SIG-M5 treated with dmso at 0.1 percent for 504 hours (cell line): ENCODE measurements at regions not wholly inside any gene's neighbourhood (a gene's known extent, or its start where the extent isn't known, plus 50 kb on each side); places are given as distances from the start of the nearest gene placed in this dataset.

Experiments used
- DNase-seq: peaks from one replicate; lab custom pipeline; 2025; ENCODE audit not compliant: unreplicated experiment; lab: John Stamatoyannopoulos, UW

DNA sequence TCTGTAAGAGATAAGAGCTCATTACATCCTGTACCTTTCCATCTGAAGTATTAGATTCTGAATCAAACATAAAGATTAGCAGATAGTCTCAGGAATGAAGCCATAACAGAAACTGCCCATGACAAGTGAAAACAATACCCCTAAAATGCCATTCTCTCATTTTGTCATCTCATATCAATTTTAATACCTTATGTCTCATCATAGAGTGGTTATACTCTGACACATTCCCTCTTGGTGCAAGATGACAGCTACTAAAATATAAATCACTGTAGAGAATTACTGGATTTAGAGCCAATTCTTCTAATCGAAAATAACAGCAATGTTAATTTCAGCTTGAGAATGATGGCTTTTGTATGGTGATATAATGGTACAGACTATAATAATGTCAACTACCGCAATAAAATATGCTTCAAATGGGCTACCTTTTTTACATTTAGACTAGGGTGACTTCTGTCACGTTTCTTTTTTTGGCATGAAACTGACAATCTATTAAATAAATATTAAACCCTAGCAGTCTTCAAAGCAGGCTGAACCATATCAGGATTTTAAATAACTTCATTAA lies 125.1 kb upstream of the ITGA4 start:
- DNase-seq = no peak

DNA sequence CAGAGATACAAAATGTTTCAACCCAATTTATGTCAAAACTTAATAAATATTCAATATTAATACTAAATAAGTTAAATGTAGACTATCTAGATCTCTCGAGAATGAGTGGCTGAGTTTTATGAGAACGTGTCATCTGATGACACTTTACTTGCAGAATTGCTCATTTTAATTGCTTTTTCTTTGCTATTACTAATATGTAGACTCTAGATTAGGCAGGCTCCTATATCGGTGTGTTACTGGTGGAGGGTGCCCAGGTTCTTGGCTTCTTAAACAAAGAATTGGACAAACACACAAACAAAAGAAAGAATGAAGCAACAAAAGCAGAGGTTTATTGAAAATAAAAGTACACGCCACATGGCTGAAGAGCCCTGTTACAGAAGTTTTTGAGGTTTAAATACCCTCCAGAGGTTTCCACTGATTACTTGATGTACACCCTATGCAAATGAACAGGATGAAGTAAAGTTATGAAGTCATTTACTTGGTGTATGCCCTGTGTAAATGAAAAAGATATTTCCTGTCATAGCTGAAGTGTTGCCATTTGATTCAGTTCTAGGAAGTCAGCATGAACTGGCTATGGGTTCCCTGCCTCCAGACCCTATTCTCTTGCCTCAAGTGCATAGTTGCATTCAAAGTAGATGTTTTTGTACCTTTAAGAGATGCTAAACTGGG lies 122.9 kb upstream of the ITGA4 start:
- DNase-seq = no peak

GRCh38 chr2:181340891-181341290 lies 116.3 kb upstream of the ITGA4 start:
- peak; percentile 9 for DNase-seq

GRCh38 chr2:181341855-181342600 lies 115.2 kb upstream of the ITGA4 start:
- no peak for DNase-seq

DNA sequence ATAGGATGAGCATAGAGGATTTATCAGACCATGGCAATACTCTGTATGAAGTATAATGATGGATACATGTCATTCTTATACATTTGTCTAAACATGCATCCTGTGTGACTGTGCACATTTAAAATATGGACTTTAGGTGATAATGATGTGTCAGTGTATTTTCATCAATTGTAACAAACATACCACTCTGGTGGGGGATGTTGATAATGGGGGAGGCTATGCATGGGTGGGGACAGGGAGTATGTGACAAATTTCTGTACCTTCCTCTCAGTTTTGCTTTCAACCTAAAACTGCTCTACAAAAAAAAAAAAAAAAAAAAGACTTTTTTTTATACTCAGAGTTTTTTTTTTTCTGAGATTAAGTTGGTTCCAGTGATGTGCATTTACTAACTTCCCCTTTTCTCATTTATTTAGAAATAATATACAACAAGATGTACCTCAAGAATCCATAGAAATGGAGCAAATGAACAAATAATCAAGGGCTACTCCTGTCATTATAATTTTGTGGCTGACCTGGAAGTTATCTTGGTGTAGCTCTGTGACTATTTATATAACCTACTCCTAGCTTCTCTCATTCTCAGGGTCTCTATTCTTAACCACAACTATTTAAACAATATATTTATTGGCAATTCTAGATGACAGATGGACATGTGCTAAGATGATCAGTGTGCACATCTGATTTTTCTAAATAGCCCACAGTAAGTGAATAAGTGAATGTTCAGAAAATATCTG lies 108.9 kb upstream of the ITGA4 start:
- DNase-seq = no peak

- DNase-seq = peak; percentile 70
Measured at GRCh38 chr2:181352158-181352557, 105.0 kb upstream of the ITGA4 start.

GRCh38 chr2:181354626-181355025 lies 102.6 kb upstream of the ITGA4 start:
- DNase-seq = peak; percentile 60

DNA sequence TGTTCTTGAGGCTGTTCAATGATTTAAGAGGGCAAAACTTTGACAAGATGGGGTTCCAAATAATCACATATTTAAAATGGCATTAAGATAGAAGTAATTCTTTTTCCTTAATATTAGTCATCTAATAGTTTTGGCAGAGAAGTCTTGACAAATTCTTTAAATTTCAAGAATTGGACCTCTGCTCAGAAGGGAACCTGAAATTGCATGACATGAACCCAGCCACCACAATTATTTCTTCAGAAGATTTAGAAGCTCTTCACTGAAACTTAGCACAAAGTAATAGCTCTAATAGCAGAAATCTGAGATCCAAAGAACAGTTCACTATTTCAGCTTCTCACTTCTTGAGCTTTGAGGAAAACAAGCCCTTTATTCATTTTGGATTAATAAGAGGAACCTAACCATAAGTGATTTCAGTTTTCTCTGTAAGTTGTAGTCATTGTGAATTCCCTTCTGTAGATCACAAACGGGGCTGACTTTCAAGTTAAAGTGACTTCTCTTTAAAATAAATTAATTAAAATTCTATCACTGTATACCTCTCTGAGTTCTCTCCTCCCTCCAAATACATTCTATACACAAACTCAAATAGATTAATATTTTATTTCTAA lies 100.6 kb upstream of the ITGA4 start:
- DNase-seq = no peak

DNA sequence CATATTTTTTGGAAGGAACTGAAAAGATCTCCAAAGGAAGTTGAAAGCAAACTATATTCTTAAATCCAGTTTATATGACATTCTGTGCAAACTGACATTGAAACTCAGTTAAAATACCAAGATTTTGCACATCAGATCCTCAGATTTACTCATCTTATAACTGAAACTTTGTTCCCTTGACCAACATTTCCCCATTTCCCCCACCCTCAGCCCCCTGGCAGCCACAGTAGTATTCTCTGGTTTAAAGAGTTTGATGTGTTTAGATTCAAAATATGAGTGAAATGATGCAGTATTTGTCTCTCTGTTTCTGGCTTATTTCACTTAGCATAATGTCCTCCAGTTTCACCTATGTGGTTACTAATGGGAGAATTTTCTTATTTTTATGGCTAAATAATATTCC lies 99.2 kb upstream of the ITGA4 start:
- no peak for DNase-seq

GRCh38 chr2:181362561-181362960 lies 94.6 kb upstream of the ITGA4 start:
- no peak for DNase-seq

GRCh38 chr2:181363164-181363563 lies 94.0 kb upstream of the ITGA4 start:
- DNase-seq = peak; percentile 75

GRCh38 chr2:181364492-181365170 lies 92.6 kb upstream of the ITGA4 start:
- DNase-seq = peak; percentile 11

DNA sequence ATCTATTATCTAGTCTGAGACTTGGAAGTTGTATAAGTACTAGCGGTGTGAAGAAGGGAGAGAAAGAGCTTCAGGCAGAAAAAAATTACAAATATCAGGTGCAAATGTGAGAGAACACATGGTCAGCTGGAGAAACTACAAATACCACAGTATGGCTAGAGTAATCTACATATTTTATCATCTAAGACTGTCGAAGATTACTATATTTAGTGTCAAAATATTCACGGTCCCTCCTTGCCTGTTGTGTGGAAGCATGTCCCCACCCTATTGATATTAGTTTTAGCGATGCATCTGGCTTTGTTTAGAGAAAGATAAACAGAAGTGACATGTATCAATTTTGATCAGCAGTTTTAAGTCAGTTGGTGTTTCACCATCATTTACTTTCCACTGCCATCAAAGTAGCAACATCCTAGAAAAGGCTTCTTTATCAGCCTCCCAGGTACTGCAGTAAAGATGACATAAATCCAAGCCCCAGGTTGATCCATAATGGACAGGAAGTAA lies 90.5 kb upstream of the ITGA4 start:
- no peak for DNase-seq

DNA sequence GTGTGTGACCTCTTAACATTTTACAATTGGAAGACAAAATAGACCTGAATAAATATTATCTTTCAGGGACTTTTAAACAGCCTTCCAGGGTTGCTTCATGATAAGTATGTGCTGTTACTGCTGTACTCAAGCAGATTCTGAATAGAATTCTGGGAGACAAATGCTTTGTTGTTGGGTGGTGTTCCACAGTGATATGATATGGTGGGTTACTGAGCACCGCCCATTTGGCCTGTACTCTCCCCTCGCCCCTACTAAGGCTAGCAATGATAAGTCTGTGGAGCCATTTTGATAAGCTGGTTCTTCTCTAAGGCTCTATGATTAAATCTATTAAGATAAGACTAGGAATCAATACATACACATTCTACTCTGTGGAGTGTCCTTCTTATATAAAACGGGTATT lies 89.8 kb upstream of the ITGA4 start:
- no peak for DNase-seq

GRCh38 chr2:181367906-181368435 lies 89.2 kb upstream of the ITGA4 start:
- no peak for DNase-seq

DNA sequence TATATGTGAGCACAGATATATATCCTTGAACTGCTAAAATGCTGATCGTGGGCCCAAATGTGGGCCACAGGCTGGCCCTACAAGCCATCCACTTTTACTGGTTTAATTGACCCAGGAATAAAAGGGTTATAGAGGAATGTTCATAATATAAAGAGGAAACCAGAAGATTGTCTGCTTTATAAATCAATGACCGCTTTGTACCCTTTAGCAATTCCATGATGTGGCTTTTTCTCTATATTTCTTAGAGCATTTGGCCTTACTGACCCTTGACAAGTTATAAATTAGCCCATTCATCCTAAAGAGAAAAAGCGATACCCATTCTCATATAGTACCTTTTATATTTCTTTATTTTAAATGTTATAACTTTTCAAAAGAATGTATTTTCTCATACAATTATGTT lies 87.1 kb upstream of the ITGA4 start:
- DNase-seq = no peak

DNA sequence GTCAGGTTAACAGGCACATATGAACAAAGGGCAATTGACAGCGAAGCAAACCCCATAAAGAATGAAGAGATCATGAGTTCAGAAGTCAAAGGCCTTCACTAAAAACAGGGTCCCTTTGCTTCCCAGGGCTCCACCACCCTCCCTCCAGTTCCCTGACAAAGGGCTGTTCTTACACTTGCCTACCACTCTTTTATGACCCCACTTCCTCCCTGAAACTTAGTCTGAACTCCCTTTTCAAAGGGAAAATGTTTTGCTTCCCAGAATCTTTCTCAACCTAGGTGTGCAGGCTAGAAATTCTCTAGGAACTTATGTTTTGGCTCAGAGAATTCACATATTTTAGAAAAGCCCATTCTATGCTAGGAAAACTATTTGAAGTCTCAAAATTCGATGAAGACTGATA lies 86.0 kb upstream of the ITGA4 start:
- DNase-seq = no peak

GRCh38 chr2:181371782-181372645 lies 85.2 kb upstream of the ITGA4 start:
- no peak for DNase-seq

GRCh38 chr2:181372646-181373040 lies 84.5 kb upstream of the ITGA4 start:
- no peak for DNase-seq
